Skin of body (tissue), 1 donor: ENCODE measurements at regions not wholly inside any gene's neighbourhood (a gene's known extent, or its start where the extent isn't known, plus 50 kb on each side); places are given as distances from the start of the nearest gene placed in this dataset.
A peak's percentile ranks its signal among the peaks of the same experiment; 100 is the strongest.
"Not testable (repeated sequence)": the region's sequence is repeated elsewhere in the genome, so short reads cannot be mapped to it uniquely, and the experiment has no call there.

Source experiments
- DNase-seq: peaks from one replicate; lab custom pipeline; 2025; lab: John Stamatoyannopoulos, UW

- DNase-seq = not testable (repeated sequence)
Measured at GRCh38 chr15:98088307-98088945, 127.9 kb downstream of the ARRDC4 start.

DNA sequence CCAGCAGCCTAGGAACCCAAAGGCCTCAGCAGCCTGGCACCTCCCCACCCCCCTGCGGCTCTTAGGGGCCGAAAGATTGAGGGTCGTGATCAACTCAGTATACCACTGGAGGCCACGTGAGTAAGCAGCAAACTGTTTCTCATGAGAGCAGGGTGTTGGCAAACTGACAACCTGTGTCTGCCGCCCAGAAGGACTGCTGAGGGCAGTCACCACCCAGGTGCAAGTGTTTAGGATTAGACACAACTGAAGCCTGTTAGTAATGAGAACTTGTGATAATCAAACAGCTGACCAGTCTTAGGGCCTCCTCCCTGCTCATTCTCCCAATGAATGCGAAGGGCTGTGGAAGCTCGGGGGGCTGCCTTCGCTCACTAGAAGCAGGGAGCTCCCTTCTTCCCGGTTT is 128.8 kb downstream of the ARRDC4 start:
- not testable (repeated sequence) for DNase-seq

DNA sequence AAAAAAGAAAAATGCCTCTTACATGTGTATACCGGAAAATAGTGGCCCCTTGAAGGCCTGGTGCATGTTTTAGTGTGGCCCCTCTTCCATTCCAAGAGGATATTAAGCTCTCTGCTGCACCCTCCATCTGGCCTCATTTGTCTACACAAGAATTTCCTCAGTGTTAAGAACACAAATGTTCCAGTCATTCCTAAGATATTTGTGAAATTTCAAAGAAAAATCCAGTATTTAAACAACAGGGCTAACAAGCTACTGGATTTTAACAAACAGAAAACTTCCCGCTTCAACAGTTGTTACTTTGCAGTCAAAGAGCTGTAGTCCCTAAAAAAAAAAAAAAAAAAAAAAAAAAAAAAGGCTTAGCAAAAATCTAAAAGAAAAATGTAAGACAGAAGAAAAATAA is 137.5 kb downstream of the ARRDC4 start:
- not testable (repeated sequence) for DNase-seq

GRCh38 chr15:98100606-98101005 is 140.1 kb downstream of the ARRDC4 start:
- DNase-seq = not testable (repeated sequence)

DNA sequence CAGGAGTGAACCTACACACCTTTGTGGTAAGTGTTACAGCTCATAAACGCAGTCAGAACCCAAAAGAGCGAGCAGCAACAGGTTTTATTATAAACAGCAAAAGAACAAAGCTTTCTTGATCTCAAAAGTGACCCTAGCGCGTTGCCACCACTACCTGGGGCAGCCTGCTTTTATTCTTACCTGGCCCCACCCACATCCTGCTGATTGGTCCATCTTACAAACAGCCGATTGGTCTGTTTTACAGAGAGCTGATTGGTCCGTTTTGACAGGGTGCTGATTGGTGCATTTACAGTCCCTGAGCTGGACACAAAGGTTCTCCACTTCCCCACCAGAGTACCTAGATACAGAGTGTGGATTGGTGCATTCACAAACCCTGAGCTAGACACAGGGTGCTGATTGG is 143.1 kb downstream of the ARRDC4 start:
- DNase-seq = no peak

DNA sequence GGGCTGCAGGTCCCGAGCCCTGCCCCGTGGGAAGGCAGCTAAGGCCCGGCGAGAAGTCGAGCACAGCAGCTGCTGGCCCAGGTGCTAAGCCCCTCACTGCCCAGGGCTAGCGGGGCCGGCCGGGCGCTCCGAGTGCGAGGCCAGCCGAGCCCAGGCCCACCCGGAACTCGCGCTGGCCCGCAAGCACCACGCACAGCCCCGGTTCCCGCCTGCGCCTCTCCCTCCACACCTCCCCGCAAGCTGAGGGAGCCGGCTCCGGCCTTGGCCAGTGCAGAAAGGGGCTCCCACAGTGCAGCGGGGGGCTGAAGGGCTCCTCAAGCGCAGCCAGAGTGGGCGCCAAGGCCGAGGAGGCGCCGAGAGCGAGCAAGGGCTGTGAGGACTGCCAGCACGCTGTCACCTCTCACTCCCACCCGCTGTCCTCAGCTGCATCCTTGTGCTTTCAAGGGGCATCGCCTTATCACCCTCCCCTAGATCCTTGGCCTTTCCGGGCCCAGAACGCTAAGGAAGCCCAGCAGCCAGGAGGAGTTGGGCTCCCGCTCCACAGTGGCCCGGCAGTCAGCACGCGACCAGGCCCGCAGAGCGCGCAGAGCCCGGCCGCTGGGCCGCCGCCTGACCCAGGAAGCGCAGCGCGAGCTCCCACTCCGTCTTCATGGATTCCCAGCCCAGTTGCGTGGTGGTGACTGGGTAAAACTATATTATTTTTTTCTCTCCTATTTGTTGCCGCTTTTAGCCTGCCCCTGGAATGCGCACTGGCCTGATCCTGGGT is 144.1 kb downstream of the ARRDC4 start:
- DNase-seq = not testable (repeated sequence)

DNA sequence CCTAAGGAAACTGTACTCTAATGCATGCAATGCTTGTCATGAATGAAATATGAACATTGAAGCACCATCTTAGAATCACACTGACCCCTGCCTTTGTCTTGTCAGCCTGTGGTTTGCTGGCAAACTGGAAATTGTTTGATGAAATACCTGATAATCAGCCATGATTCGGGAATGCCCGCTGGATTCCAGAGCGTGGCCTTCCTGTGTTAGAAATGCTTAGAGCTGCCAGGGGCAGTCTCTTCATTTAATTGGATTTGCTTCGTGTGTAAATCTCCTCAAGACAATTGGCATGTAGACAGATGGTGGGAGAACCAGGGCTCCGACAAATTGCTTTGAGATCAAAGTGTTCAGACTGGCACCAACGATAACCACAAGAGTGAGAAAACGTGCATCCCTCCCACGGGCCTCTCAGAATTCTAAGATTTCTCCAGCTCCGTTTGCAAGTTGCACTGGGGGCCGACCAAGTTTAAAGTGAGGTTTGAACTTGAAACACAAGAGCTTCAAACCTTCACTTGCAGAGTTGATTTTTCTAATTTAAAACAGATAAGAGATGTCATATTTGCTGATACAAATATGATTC is 146.2 kb downstream of the ARRDC4 start:
- DNase-seq = not testable (repeated sequence)

DNA sequence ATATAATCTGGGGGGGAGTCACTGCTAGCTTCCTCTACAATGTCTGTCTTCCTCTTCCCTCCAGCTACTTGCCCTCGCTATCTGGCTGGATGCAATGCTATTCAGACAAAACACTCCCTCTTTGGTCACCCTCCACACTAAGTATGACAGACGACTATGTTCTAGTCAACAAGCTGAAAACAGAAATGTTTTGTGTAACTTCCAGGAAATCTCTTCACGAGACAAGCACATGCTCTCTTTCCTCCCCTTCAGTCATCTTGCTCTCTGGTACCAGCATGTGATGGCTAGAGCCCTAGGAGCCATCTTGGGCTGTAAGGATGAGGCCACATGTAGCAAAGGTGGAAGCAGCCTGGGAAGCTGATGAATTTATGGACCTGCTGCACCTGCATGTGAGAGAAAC is 151.3 kb downstream of the ARRDC4 start:
- no peak for DNase-seq

- DNase-seq = no peak
Measured at GRCh38 chr15:98113327-98113726, 152.8 kb downstream of the ARRDC4 start.

GRCh38 chr15:98120561-98120960 is 160.1 kb downstream of the ARRDC4 start:
- DNase-seq = no peak

- DNase-seq = peak; percentile 73
Measured at GRCh38 chr15:98121536-98121935, 161.0 kb downstream of the ARRDC4 start.

DNA sequence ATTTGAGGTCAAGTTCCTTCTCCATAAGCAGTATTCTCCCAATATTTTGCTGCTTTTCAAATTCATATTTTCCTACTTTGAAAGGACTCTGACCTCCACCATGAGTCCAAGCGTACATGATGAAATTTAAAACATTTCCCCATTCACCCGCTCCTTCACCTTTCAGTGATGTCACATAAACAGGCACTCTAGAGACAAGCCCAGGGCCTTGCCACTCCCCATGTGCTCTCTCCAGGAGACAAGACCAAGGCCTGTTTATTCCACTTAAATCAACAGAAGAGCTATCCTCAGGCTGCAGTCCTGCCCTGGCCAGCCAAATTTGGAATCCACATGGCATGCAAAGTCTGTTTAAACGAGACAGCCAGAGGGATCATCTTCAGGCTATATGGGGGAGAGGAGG is 161.5 kb downstream of the ARRDC4 start:
- DNase-seq = no peak

DNA sequence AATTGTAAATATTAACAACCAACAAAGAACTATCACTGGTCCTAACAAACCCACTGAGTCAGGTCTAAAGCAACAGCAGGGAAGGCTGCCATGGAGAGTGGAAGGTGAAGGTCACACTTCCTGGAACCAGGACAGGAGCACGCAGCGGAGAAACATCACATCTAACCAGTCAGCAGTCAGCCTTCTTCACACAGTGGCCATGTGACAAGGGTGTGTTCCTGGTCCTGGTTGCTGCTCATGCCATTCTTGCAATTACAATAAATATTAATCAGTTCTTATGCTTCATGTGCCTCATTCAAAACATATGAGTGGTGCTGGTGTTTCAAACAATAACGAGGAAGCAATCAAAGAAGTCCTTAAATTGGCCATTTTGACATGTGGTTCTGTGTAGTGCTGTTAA is 162.8 kb downstream of the ARRDC4 start:
- DNase-seq = no peak

- DNase-seq = no peak
Measured at GRCh38 chr15:98123834-98124233, 163.3 kb downstream of the ARRDC4 start.

DNA sequence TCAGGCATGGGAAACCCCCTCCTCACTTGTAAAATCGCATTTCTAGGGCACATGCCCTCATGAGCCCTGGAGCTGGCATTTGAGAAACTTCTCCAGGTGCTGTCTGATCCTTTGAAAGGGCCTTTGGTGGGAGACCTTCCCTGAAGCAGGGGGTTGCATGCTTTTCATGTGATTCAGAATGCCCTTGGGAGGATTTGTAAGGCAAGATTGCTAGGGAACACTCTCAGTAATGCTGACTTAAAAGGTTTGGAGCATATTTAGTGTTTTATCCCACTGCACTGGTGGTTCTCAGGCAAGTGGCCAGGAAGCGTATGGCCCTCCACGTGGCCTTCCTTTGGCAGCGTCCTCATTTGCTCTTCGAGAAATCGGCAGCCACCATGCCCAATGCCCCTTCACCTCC is 164.1 kb downstream of the ARRDC4 start:
- no peak for DNase-seq

DNA sequence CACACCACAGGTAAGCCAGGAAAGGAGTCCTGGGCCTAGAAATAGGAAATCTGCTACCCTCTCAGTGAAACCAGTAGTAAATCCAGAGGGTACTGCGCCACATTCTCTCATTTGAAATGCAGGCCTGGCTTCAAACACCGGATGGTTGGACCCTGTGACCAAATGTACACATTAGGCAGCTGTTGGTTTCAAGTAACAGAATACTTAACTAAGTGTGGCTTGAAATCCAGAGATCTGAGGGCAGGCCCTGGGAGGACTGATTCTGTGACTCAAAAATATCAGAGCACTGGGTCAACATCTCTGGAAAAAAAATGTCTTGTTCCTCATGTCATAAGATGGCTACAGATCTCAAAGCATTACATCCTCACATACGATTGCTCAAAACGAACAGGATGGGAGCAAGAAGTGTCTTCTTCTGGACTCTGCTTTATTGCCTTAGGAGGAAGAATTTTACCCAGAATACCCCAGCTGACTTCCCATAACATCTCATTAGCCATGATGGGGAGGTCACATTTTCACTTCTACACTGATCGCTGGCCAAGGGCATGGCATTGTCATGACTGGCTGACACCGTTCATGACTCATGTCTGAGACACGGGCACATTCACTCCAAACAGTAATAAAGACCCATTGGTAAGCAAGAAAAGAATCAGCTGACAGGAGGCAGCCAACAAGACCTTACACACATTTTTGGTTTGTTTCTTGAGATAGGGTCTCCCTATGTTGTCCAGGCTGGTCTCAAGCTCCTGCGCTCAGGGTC is 166.0 kb downstream of the ARRDC4 start:
- DNase-seq = no peak

GRCh38 chr15:98127586-98127985 is 167.1 kb downstream of the ARRDC4 start:
- DNase-seq = no peak

GRCh38 chr15:98131924-98132323 is 171.4 kb downstream of the ARRDC4 start:
- no peak for DNase-seq

- DNase-seq = no peak
Measured at GRCh38 chr15:98134905-98135304, 174.4 kb downstream of the ARRDC4 start.

DNA sequence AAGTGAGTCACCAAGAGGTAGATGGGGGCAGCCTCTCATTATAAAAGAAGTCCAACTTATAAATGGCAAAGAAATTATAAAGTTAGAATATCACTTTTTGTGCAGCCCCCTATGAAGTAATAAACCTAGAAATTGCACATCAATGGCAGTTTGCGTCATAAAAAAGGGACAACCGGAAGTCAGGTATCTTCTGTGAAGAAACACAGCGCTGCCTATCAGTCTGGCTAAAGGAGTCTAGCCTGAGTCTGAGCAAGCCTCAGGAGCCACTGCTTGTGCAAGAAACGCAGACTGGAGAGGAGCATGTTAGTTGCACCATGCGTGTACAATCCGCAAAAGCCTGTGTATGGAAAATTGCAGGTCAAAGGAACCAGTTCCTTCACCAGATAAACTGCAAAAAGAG is 178.4 kb downstream of the ARRDC4 start:
- DNase-seq = no peak

GRCh38 chr15:98139337-98139736 is 178.8 kb downstream of the ARRDC4 start:
- DNase-seq = no peak

DNA sequence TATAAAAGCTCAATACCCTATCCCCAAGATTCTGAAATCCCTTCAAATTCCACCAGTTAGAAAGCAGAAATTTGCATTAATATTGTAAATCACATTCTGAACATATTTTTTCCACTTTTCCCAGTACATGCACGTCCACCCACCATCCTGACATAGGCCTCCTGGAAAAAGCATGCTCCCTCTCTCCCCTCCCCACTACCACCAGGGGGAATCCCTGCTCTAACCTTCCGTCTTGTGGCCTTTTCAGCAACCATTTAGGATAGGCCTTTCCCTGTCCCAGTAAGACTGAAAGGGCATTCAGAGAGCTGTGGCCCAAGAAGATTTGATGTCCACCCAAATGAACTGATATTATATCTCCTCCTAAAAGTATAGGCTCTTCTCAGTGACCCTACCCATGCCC is 182.1 kb downstream of the ARRDC4 start:
- no peak for DNase-seq
